ENCODE measurements at regions not wholly inside any gene's neighbourhood (a gene's known extent, or its start where the extent isn't known, plus 50 kb on each side); places are given as distances from the start of the nearest gene placed in this dataset.

- TF ChIP-seq ARID4B (CRISPR knock-in tag; IDR thresholded peaks at IDR 0.05; ENCODE audit: borderline replicate concordance): no peak
- TF ChIP-seq TEAD4 (CRISPR knock-in tag; IDR thresholded peaks at IDR 0.05): no peak
- TF ChIP-seq SP1 (CRISPR knock-in tag; conservative IDR thresholded peaks at IDR 0.05): no peak
- TF ChIP-seq NR1H2 (CRISPR knock-in tag; IDR thresholded peaks at IDR 0.05): no peak
- TF ChIP-seq CTCF (IDR thresholded peaks at IDR 0.05): no peak
- TF ChIP-seq OVOL2 (CRISPR knock-in tag; IDR thresholded peaks at IDR 0.05; ENCODE audit: borderline replicate concordance): no peak
- TF ChIP-seq NFE2L1 (CRISPR knock-in tag; IDR thresholded peaks at IDR 0.05): no peak
- TF ChIP-seq CREM (CRISPR knock-in tag; IDR thresholded peaks at IDR 0.05): no peak
- TF ChIP-seq ZNF263 (CRISPR knock-in tag; IDR thresholded peaks at IDR 0.05; ENCODE audit: low read depth): no peak
Observed at GRCh38 chr1:238779716-238780115, 606.7 kb upstream of the CHRM3 start (continued).

GRCh38 chr1:238778113-238778512, 608.3 kb upstream of the CHRM3 start:
- Mint-ChIP-seq H3K4me3 (no peak overlapping the region), H3K36me3 (no peaks in the 10 kb centered on the region), H3K9me3 (peaks cover 10% of the 10 kb centered on the region), H3K27ac (no peak overlapping the region), H3K27me3 (ENCODE audit: low read depth) (no peaks in the 10 kb centered on the region), H3K4me1 (no peaks in the 10 kb centered on the region)
- ChIA-PET POLR2A (no interaction called here), CTCF (no interaction called here)
- DNase-seq (ENCODE audit: low spot score): no peak
- TF ChIP-seq IRF1 (CRISPR knock-in tag; IDR thresholded peaks at IDR 0.05) (no peak), PRDM15 (CRISPR knock-in tag; IDR thresholded peaks at IDR 0.05) (no peak), TEAD1 (CRISPR knock-in tag; IDR thresholded peaks at IDR 0.05) (no peak), EMX1 (CRISPR knock-in tag; IDR thresholded peaks at IDR 0.05) (no peak), TEAD4 (CRISPR knock-in tag; IDR thresholded peaks at IDR 0.05) (no peak), SP1 (CRISPR knock-in tag; conservative IDR thresholded peaks at IDR 0.05) (no peak), CREM (CRISPR knock-in tag; IDR thresholded peaks at IDR 0.05) (no peak), AFF4 (CRISPR knock-in tag; IDR thresholded peaks at IDR 0.05; ENCODE audit: borderline replicate concordance) (no peak), SOX15 (CRISPR knock-in tag; IDR thresholded peaks at IDR 0.05) (no peak), ZBTB21 (CRISPR knock-in tag; IDR thresholded peaks at IDR 0.05; ENCODE audit: borderline replicate concordance) (no peak), KAT7 (CRISPR knock-in tag; IDR thresholded peaks at IDR 0.05; ENCODE audit: borderline replicate concordance) (no peak), SMAD3 (CRISPR knock-in tag; IDR thresholded peaks at IDR 0.05; ENCODE audit: borderline replicate concordance) (no peak), NR3C1 (CRISPR knock-in tag; conservative IDR thresholded peaks at IDR 0.05; ENCODE audit: low read depth) (no peak), RELA (CRISPR knock-in tag; IDR thresholded peaks at IDR 0.05; ENCODE audit: borderline replicate concordance) (no peak), ZBTB43 (CRISPR knock-in tag; IDR thresholded peaks at IDR 0.05) (no peak), ETV6 (CRISPR knock-in tag; IDR thresholded peaks at IDR 0.05) (no peak)
- no peak for ATAC-seq
